IMR-90 (cell line): ENCODE measurements at regions not wholly inside any gene's neighbourhood (a gene's known extent, or its start where the extent isn't known, plus 50 kb on each side); places are given as distances from the start of the nearest gene placed in this dataset.

Experiments
- ATAC-seq: fragments of 200-7000 bp; cut with Tn5 transposase; 2 replicates; pipeline ENCODE4 v1.9.1; 2020; ENCODE audit warnings: low read depth, mild to moderate bottlenecking, moderate library complexity
- BruUV-seq: library from RNA; stranded (reverse); fragments of 400-500 nt; replicated peaks from 2 replicates; lab custom pipeline; 2021; lab: Mats Ljungman, UMichigan
- CTCF ChIA-PET: fragments of 300-600 bp; formaldehyde crosslinking; extraction: SDS; loops from one replicate; lab custom pipeline; 2021; ENCODE audit warnings: antibody characterized with exemption; lab: Yijun Ruan, JAX
- POLR2A ChIA-PET: fragments of 300-600 bp; sonication (Branson Sonifier 250); formaldehyde crosslinking; loops from one replicate; lab custom pipeline; 2022; ENCODE audit warnings: antibody characterized with exemption; ENCODE audit not compliant: unreplicated experiment; lab: Charles Lee
- DNase-seq: peaks from one replicate; pipeline ENCODE4 v3.0.0; 2013
- H2AFZ ChIP-seq: replicated peaks from 2 replicates; pipeline ENCODE3; 2013; ENCODE audit warnings: low read length, mild to moderate bottlenecking; ENCODE audit not compliant: poor library complexity
- H2AK5ac ChIP-seq: 2 replicates; pipeline ENCODE4 v1.6.1; 2013; ENCODE audit warnings: low read depth, low read length, inconsistent platforms
- H2AK9ac ChIP-seq: replicated peaks from 2 replicates; pipeline ENCODE3; 2013; ENCODE audit warnings: mild to moderate bottlenecking, low read depth, low read length, moderate library complexity; ENCODE audit not compliant: poor library complexity
- H2BK120ac ChIP-seq: 2 replicates; pipeline ENCODE4 v1.6.1; 2013; ENCODE audit warnings: low read depth, low read length, inconsistent platforms
- H2BK15ac ChIP-seq: 3 replicates; pipeline ENCODE4 v1.6.1; 2013; ENCODE audit warnings: low read depth, low read length, inconsistent platforms
- H2BK20ac ChIP-seq: 2 replicates; pipeline ENCODE4 v1.6.1; 2013; ENCODE audit warnings: low read depth, mild to moderate bottlenecking, inconsistent platforms, low read length, moderate library complexity
- H2BK5ac ChIP-seq: 2 replicates; pipeline ENCODE4 v1.6.1; 2013; ENCODE audit warnings: mild to moderate bottlenecking, low read depth, low read length, inconsistent platforms; ENCODE audit not compliant: poor library complexity, severe bottlenecking
- H3K14ac ChIP-seq: replicated peaks from 2 replicates; pipeline ENCODE4 v1.6.1; 2013; ENCODE audit warnings: low read depth, low read length, inconsistent platforms
- H3K18ac ChIP-seq: 2 replicates; pipeline ENCODE4 v1.6.1; 2013; ENCODE audit warnings: low read depth, low read length, control low read depth
- H3K23ac ChIP-seq: 2 replicates; pipeline ENCODE4 v1.6.1; 2013; ENCODE audit warnings: low read depth, low read length, inconsistent platforms
- H3K27ac ChIP-seq: 2 replicates; pipeline ENCODE4 v1.5.1; 2013; ENCODE audit warnings: mild to moderate bottlenecking, control low read depth, low read length; ENCODE audit not compliant: insufficient read depth
- H3K27me3 ChIP-seq: 2 replicates; pipeline ENCODE4 v1.6.1; 2013; ENCODE audit warnings: low read length; ENCODE audit not compliant: control insufficient read depth, insufficient read depth
- H3K36me3 ChIP-seq: 2 replicates; pipeline ENCODE4 v1.6.1; 2013; ENCODE audit warnings: low read length, mixed read lengths; ENCODE audit not compliant: control insufficient read depth, insufficient read depth
- H3K4ac ChIP-seq: 2 replicates; pipeline ENCODE4 v1.6.1; 2013; ENCODE audit warnings: low read depth, low read length, inconsistent platforms
- H3K4me1 ChIP-seq: 2 replicates; pipeline ENCODE4 v1.6.1; 2013; ENCODE audit warnings: low read length, mixed read lengths; ENCODE audit not compliant: control insufficient read depth, insufficient read depth
- H3K4me2 ChIP-seq: 2 replicates; pipeline ENCODE4 v1.6.1; 2013; ENCODE audit warnings: low read depth, mild to moderate bottlenecking, control low read depth, low read length, moderate library complexity
- H3K4me3 ChIP-seq: 2 replicates; pipeline ENCODE4 v1.5.1; 2013; ENCODE audit warnings: low read depth, mild to moderate bottlenecking, control low read depth, low read length, moderate library complexity; ENCODE audit not compliant: insufficient read depth
- H3K56ac ChIP-seq: 2 replicates; pipeline ENCODE4 v1.6.1; 2013; ENCODE audit warnings: low read length, inconsistent platforms; ENCODE audit not compliant: insufficient read depth; ENCODE audit errors: extremely low read depth
- H3K79me1 ChIP-seq, 2 experiments: 2 replicates each; pipeline ENCODE4 v1.6.1; 2013; ENCODE audit warnings: low read length in 2 of 2, inconsistent platforms in 1 of 2, low read depth in 1 of 2
- H3K9ac ChIP-seq: 2 replicates; pipeline ENCODE4 v1.6.1; 2013; ENCODE audit warnings: low read depth, low read length, control low read depth
- H3K9me1 ChIP-seq: 2 replicates; pipeline ENCODE4 v1.6.1; 2013; ENCODE audit warnings: low read length, inconsistent platforms; ENCODE audit not compliant: insufficient read depth
- H3K9me3 ChIP-seq: 2 replicates; pipeline ENCODE4 v1.6.1; 2013; ENCODE audit warnings: low read length; ENCODE audit not compliant: control insufficient read depth, insufficient read depth
- H4K20me1 ChIP-seq: 2 replicates; pipeline ENCODE4 v1.6.1; 2013; ENCODE audit warnings: low read length, inconsistent platforms; ENCODE audit not compliant: insufficient read depth
- H4K5ac ChIP-seq: 2 replicates; pipeline ENCODE4 v1.6.1; 2013; ENCODE audit warnings: mild to moderate bottlenecking, low read depth, low read length, control low read depth
- H4K8ac ChIP-seq, 2 experiments: 2 replicates each; pipeline ENCODE4 v1.6.1; 2013; ENCODE audit warnings: low read depth in 2 of 2, low read length in 2 of 2, control low read depth in 1 of 2, inconsistent platforms in 1 of 2
- H4K91ac ChIP-seq: 2 replicates; pipeline ENCODE4 v1.6.1; 2013; ENCODE audit warnings: low read depth, low read length, inconsistent platforms; ENCODE audit not compliant: insufficient read depth
- BHLHE40 ChIP-seq: fragments of 150-350 bp; IDR thresholded peaks from 2 replicates; pipeline ENCODE4 v1.6.1; 2016; ENCODE audit warnings: mild to moderate bottlenecking, low read depth, low read length
- CEBPB ChIP-seq: IDR thresholded peaks from 2 replicates; pipeline ENCODE4 v1.6.1; 2012; ENCODE audit warnings: low read depth, low read length, improper control_type of control experiment
- CHD1 ChIP-seq: IDR thresholded peaks from 2 replicates; pipeline ENCODE4 v1.6.1; 2012; ENCODE audit warnings: low read depth, low read length, improper control_type of control experiment
- CTCF ChIP-seq: conservative IDR thresholded peaks from 2 replicates; pipeline ENCODE4 v1.5.1; 2012; ENCODE audit warnings: mild to moderate bottlenecking, low read depth, low read length, improper control_type of control experiment
- ELK1 ChIP-seq: fragments of 150-350 bp; IDR thresholded peaks from 2 replicates; pipeline ENCODE4 v1.6.1; 2016; ENCODE audit warnings: low read depth, mild to moderate bottlenecking, low read length, moderate library complexity, borderline replicate concordance
- FOS ChIP-seq: fragments of 150-350 bp; IDR thresholded peaks from 2 replicates; pipeline ENCODE4 v1.6.1; 2016; ENCODE audit warnings: low read depth, low read length
- MAFK ChIP-seq: IDR thresholded peaks from 2 replicates; pipeline ENCODE4 v1.6.1; 2012; ENCODE audit warnings: low read depth, low read length, improper control_type of control experiment
- MAZ ChIP-seq: IDR thresholded peaks from 2 replicates; pipeline ENCODE4 v1.6.1; 2012; ENCODE audit warnings: low read depth, mild to moderate bottlenecking, low read length, improper control_type of control experiment, moderate library complexity, borderline replicate concordance
- MXI1 ChIP-seq: IDR thresholded peaks from 2 replicates; pipeline ENCODE4 v1.6.1; 2012; ENCODE audit warnings: low read depth, mild to moderate bottlenecking, low read length, moderate library complexity, borderline replicate concordance
- NFE2L2 ChIP-seq: fragments of 150-350 bp; IDR thresholded peaks from 2 replicates; pipeline ENCODE4 v1.6.1; 2016; ENCODE audit warnings: low read depth, mild to moderate bottlenecking, low read length
- POLR2A ChIP-seq: IDR thresholded peaks from 2 replicates; pipeline ENCODE4 v1.6.1; 2012; ENCODE audit warnings: mild to moderate bottlenecking, low read depth, low read length
- RAD21 ChIP-seq: IDR thresholded peaks from 2 replicates; pipeline ENCODE4 v1.6.1; 2012; ENCODE audit warnings: low read length, improper control_type of control experiment
- RCOR1 ChIP-seq: IDR thresholded peaks from 2 replicates; pipeline ENCODE4 v1.6.1; 2012; ENCODE audit warnings: mild to moderate bottlenecking, low read length, improper control_type of control experiment; ENCODE audit not compliant: insufficient replicate concordance
- RFX5 ChIP-seq: IDR thresholded peaks from 2 replicates; pipeline ENCODE4 v1.8.0; 2012; ENCODE audit warnings: low read depth, mild to moderate bottlenecking, low read length, moderate library complexity
- SMC3 ChIP-seq: fragments of 150-350 bp; IDR thresholded peaks from 2 replicates; pipeline ENCODE4 v1.6.1; 2016; ENCODE audit warnings: low read depth, mild to moderate bottlenecking, antibody characterized with exemption, low read length, moderate library complexity
- USF2 ChIP-seq: fragments of 150-350 bp; IDR thresholded peaks from 2 replicates; pipeline ENCODE4 v1.6.1; 2017; ENCODE audit warnings: mild to moderate bottlenecking, antibody characterized with exemption, low read length, low read depth
- WGBS, 2 experiments: methylation state at CpG; one replicate each; pipeline versions ENCODE4 v1.1.5 to v1.1.7; 2013; ENCODE audit warnings: missing lambda C conversion rate in 2 of 2; ENCODE audit not compliant: insufficient read length in 1 of 2; ENCODE audit errors: extremely low coverage in 2 of 2; 5-methylcytosine and 5-hydroxymethylcytosine counted together
- dilution Hi-C: fragments of 300-500 bp; cut with HindIII; formaldehyde crosslinking; loops from one replicate; pipeline ENCODE4 v1.14.3; 2018; ENCODE audit warnings: low sequenced_read_pairs; ENCODE audit not compliant: unreplicated experiment
- in situ Hi-C: fragments of 300-500 bp; cut with MboI; formaldehyde crosslinking; loops from 3 replicates; pipeline ENCODE4 v1.14.3; 2019; ENCODE audit warnings: low sequenced_read_pairs, inconsistent platforms, mixed read lengths
- intact Hi-C: fragments of 100-400 bp; cut with micrococcal nuclease; formaldehyde crosslinking; loops from 2 replicates; pipeline ENCODE4 v1.10.0; 2022

- no peak overlapping the region for H3K9ac ChIP-seq
- no peak overlapping the region for H4K91ac ChIP-seq
- no peak overlapping the region for H3K14ac ChIP-seq
- H2AFZ ChIP-seq = no peak overlapping the region
- H4K20me1 ChIP-seq = no peaks in the 10 kb centered on the region
- no peak overlapping the region for H2BK20ac ChIP-seq
- no peaks in the 10 kb centered on the region for H3K27me3 ChIP-seq
- no peaks in the 10 kb centered on the region for H3K4me1 ChIP-seq
- H2BK15ac ChIP-seq = no peak overlapping the region
- no peaks in the 10 kb centered on the region for H3K36me3 ChIP-seq
- dilution Hi-C loops (no loop called here), in situ Hi-C loops (no loop called here), intact Hi-C loops (no loop called here)
- TF ChIP-seq NFE2L2 (no peak), USF2 (no peak), RFX5 (no peak), RCOR1 (no peak), ELK1 (no peak), BHLHE40 (no peak), CHD1 (no peak), POLR2A (no peak), CTCF (no peak), MXI1 (no peak), SMC3 (no peak), MAZ (no peak), CEBPB (no peak), FOS (no peak), MAFK (no peak), RAD21 (no peak)
- H3K4ac ChIP-seq = no peak overlapping the region
- H3K4me3 ChIP-seq = no peak overlapping the region
- no TSS peak for BruUV-seq
- ATAC-seq (no peak), DNase-seq (no peak)
- H2BK120ac ChIP-seq = no peak overlapping the region
- H3K23ac ChIP-seq = no peak overlapping the region
- no peak overlapping the region for H3K18ac ChIP-seq
- no peaks in the 10 kb centered on the region for H3K9me1 ChIP-seq
- ChIA-PET CTCF (interaction anchor here (1.0 kb wide), 1 partner anchor 367 kb away, joined by 3 read pairs; no protein-coding TSS in a partner anchor), POLR2A (no interaction called here)
- H3K79me1 ChIP-seq = no peaks in the 10 kb centered on the region
- no peak overlapping the region for H2AK5ac ChIP-seq
- H2AK9ac ChIP-seq = no peak overlapping the region
- H3K4me2 ChIP-seq = no peak overlapping the region
- H4K5ac ChIP-seq = no peak overlapping the region
- no peak overlapping the region for H3K56ac ChIP-seq
- H3K9me3 ChIP-seq = peaks cover 2% of the 10 kb centered on the region; the same call in 1 of the 2 replicates
- no peak overlapping the region for H3K27ac ChIP-seq
- WGBS, 2 experiments = 67% methylated on average over 1 of the region's 6 CpGs; no CpG with 5 or more reads in 1 of the 2 experiments
- H4K8ac ChIP-seq = no peak overlapping the region
- H2BK5ac ChIP-seq = no peak overlapping the region
These were observed 68.9 kb downstream of the CYP26B1 start for GRCh38 chr2:72078773-72079172.
